ENCODE measurements at regions not wholly inside any gene's neighbourhood (a gene's known extent, or its start where the extent isn't known, plus 50 kb on each side); places are given as distances from the start of the nearest gene placed in this dataset.

DNA sequence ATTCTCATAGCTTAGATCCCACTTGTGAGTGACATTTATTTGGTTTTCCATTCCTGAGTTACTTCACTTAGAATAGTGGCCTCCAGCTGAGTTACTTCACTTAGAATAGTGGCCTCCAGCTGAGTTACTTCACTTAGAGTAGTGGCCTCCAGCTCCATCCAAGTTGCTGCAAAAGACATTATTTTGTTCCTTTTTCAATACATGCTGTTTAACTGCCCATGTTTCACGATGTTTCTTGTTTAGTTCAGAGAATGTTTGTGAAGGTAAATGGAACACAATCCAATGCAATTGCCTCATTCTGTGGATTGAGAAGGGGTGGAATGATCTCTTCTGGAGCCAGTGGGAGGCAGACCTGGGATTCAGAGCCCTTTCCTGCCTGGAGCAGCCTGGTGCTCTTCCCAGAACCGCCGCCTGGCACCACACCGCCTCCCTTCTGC lies 273.5 kb upstream of the ATP5MC3 start (continued):
- TF ChIP-seq, protein P1, sequence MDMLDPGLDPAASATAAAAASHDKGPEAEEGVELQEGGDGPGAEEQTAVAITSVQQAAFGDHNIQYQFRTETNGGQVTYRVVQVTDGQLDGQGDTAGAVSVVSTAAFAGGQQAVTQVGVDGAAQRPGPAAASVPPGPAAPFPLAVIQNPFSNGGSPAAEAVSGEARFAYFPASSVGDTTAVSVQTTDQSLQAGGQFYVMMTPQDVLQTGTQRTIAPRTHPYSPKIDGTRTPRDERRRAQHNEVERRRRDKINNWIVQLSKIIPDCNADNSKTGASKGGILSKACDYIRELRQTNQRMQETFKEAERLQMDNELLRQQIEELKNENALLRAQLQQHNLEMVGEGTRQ (CRISPR knock-in tag; IDR thresholded peaks at IDR 0.05) = no peak
- no peak for TF ChIP-seq TEAD1 (CRISPR knock-in tag; IDR thresholded peaks at IDR 0.05)

DNA sequence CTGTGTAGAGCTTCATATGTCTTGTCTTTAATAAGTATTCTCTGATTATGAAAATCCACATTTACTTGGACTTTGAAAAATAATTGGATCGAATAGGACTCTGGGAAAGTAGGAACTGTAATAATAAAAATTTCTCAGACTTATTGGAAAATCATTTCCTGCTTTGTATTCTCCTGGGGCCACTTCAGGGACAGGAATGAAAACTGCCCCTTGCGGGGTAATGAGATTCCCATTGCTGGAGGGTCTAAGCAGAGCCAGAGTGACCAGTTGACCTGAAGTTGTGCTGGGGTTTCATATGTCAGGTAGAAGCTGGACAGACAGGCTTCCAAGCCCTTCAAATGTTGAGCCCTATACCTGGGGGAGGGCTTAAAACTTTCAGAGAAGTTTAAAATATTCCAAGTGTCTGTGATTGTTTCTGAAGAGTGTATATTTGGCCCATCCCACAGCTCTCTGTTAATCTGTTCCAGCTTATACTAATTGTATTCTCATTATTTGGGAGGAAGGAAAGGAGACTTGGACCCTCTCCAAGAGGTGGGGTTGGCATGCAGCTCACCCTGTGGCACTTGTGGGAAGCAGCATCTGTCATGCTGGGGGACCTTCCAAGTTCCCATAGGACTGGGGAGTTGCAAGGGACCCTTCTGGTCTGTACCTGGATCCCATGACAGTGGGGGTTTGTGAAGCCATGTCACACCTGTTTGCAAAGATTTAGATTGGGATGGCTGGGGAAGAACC lies 268.7 kb upstream of the ATP5MC3 start:
- DNase-seq (ENCODE audit: low spot score) (no peak), ATAC-seq (no peak)
- TF ChIP-seq TP53 (CRISPR knock-in tag; IDR thresholded peaks at IDR 0.05) = no peak
- no peak for TF ChIP-seq ZNF423 (CRISPR knock-in tag; IDR thresholded peaks at IDR 0.05)
- TF ChIP-seq, protein P2, sequence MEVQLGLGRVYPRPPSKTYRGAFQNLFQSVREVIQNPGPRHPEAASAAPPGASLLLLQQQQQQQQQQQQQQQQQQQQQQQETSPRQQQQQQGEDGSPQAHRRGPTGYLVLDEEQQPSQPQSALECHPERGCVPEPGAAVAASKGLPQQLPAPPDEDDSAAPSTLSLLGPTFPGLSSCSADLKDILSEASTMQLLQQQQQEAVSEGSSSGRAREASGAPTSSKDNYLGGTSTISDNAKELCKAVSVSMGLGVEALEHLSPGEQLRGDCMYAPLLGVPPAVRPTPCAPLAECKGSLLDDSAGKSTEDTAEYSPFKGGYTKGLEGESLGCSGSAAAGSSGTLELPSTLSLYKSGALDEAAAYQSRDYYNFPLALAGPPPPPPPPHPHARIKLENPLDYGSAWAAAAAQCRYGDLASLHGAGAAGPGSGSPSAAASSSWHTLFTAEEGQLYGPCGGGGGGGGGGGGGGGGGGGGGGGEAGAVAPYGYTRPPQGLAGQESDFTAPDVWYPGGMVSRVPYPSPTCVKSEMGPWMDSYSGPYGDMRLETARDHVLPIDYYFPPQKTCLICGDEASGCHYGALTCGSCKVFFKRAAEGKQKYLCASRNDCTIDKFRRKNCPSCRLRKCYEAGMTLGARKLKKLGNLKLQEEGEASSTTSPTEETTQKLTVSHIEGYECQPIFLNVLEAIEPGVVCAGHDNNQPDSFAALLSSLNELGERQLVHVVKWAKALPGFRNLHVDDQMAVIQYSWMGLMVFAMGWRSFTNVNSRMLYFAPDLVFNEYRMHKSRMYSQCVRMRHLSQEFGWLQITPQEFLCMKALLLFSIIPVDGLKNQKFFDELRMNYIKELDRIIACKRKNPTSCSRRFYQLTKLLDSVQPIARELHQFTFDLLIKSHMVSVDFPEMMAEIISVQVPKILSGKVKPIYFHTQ (CRISPR knock-in tag; IDR thresholded peaks at IDR 0.05) = no peak
- no peak for TF ChIP-seq NFE2L1 (CRISPR knock-in tag; IDR thresholded peaks at IDR 0.05)
- no peak for TF ChIP-seq ELF4 (CRISPR knock-in tag; IDR thresholded peaks at IDR 0.05; ENCODE audit: low read depth)
- no peak for TF ChIP-seq TEAD4 (CRISPR knock-in tag; IDR thresholded peaks at IDR 0.05)
- TF ChIP-seq, protein P1 (CRISPR knock-in tag; IDR thresholded peaks at IDR 0.05) = no peak
- no peak for TF ChIP-seq SP1 (CRISPR knock-in tag; conservative IDR thresholded peaks at IDR 0.05)
- TF ChIP-seq FOXP1 (CRISPR knock-in tag; IDR thresholded peaks at IDR 0.05; ENCODE audit: borderline replicate concordance) = no peak
- TF ChIP-seq, protein P3, sequence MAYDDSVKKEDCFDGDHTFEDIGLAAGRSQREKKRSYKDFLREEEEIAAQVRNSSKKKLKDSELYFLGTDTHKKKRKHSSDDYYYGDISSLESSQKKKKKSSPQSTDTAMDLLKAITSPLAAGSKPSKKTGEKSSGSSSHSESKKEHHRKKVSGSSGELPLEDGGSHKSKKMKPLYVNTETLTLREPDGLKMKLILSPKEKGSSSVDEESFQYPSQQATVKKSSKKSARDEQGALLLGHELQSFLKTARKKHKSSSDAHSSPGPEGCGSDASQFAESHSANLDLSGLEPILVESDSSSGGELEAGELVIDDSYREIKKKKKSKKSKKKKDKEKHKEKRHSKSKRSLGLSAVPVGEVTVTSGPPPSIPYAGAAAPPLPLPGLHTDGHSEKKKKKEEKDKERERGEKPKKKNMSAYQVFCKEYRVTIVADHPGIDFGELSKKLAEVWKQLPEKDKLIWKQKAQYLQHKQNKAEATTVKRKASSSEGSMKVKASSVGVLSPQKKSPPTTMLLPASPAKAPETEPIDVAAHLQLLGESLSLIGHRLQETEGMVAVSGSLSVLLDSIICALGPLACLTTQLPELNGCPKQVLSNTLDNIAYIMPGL (CRISPR knock-in tag; IDR thresholded peaks at IDR 0.05) = no peak
- TF ChIP-seq, protein P4, sequence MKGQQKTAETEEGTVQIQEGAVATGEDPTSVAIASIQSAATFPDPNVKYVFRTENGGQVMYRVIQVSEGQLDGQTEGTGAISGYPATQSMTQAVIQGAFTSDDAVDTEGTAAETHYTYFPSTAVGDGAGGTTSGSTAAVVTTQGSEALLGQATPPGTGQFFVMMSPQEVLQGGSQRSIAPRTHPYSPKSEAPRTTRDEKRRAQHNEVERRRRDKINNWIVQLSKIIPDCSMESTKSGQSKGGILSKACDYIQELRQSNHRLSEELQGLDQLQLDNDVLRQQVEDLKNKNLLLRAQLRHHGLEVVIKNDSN (CRISPR knock-in tag; IDR thresholded peaks at IDR 0.05) = no peak
- TF ChIP-seq HMGA2 (CRISPR knock-in tag; IDR thresholded peaks at IDR 0.05) = no peak
- TF ChIP-seq OVOL2 (CRISPR knock-in tag; IDR thresholded peaks at IDR 0.05; ENCODE audit: borderline replicate concordance) = no peak
- TF ChIP-seq CREM (CRISPR knock-in tag; IDR thresholded peaks at IDR 0.05) = no peak
- no peak for TF ChIP-seq JAZF1 (CRISPR knock-in tag; IDR thresholded peaks at IDR 0.05)
- TF ChIP-seq, protein P5, sequence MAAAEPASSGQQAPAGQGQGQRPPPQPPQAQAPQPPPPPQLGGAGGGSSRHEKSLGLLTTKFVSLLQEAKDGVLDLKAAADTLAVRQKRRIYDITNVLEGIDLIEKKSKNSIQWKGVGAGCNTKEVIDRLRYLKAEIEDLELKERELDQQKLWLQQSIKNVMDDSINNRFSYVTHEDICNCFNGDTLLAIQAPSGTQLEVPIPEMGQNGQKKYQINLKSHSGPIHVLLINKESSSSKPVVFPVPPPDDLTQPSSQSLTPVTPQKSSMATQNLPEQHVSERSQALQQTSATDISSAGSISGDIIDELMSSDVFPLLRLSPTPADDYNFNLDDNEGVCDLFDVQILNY (CRISPR knock-in tag; IDR thresholded peaks at IDR 0.05) = no peak
- H3K27me3 Mint-ChIP-seq (ENCODE audit: low read depth) = no peaks in the 10 kb centered on the region
- H3K9me3 Mint-ChIP-seq = no peaks in the 10 kb centered on the region
- peaks cover 20% of the 10 kb centered on the region for H3K4me1 Mint-ChIP-seq
- H3K4me3 Mint-ChIP-seq = no peak overlapping the region
- CTCF ChIA-PET = no interaction called here
- no peaks in the 10 kb centered on the region for H3K36me3 Mint-ChIP-seq
- no peak overlapping the region for H3K27ac Mint-ChIP-seq
- POLR2A ChIA-PET = no interaction called here
